NB4 (cell line): ENCODE measurements at regions not wholly inside any gene's neighbourhood (a gene's known extent, or its start where the extent isn't known, plus 50 kb on each side); places are given as distances from the start of the nearest gene placed in this dataset.

Source experiments
- DNase-seq: peaks from one replicate; pipeline ENCODE4 v3.0.0; 2010; ENCODE audit warnings: low read depth
- H3K4me3 ChIP-seq: one replicate; pipeline ENCODE4 v1.5.1; 2011; ENCODE audit warnings: mild to moderate bottlenecking, low read depth, low read length, moderate library complexity
- CTCF ChIP-seq: IDR thresholded peaks from one replicate; pipeline ENCODE4 v1.5.1; 2012; ENCODE audit warnings: low read depth, low read length
- MYC ChIP-seq: IDR thresholded peaks from 2 replicates; pipeline ENCODE4 v1.6.1; 2011; ENCODE audit warnings: low read depth, low read length
- POLR2A ChIP-seq: IDR thresholded peaks from 2 replicates; pipeline ENCODE4 v1.6.1; 2011; ENCODE audit warnings: mild to moderate bottlenecking; ENCODE audit not compliant: insufficient read length; ENCODE audit errors: extremely low read depth
- TF ChIP-seq, protein P1 (sequence below): IDR thresholded peaks from 2 replicates; pipeline ENCODE4 v1.6.1; 2011; ENCODE audit warnings: low read depth, low read length

DNA sequence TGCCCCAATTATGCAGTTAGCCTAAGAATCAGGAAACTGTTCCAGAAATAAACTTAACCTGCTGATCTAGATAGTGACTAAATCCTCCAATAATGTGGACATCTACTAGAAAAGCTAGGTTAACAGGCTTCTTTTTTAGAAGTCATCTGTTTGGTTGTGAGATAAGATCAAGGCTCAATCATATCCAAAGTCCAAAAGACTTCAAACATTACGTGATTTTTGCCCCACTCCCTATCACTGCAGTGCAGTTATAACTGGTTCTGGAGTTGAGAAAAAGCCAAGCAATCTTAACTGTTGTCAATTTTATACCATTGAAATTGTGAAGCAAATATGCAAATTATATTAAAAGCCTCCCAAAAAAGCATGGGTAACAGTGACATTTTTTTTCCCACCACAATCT, 781.4 kb downstream of the KLHL13 start:
- no peak for DNase-seq
- TF ChIP-seq, protein P1, sequence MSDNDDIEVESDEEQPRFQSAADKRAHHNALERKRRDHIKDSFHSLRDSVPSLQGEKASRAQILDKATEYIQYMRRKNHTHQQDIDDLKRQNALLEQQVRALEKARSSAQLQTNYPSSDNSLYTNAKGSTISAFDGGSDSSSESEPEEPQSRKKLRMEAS = no peak
- no peak for TF ChIP-seq MYC
- TF ChIP-seq POLR2A = no peak
- TF ChIP-seq CTCF = no peak

DNA sequence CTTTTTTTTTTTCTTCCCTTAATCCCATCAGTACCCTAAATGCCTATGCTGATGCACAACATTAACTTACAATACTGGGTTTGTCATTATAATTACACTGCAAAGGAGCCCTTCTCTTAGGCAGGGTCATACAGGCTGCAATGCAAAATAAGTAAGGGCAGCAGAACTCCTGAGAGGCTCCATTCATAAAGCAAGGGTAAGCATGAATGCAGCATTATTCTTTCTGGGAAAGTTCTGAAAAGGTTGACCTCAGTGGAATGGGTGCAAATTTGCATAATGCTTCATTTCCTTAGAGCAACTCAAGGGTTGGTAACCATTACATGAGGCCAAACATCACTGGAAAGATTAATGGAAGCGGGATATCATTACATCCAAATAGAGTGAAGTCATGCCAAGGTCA, 789.2 kb downstream of the KLHL13 start:
- no peak for DNase-seq
- TF ChIP-seq CTCF (no peak), POLR2A (no peak), MYC (no peak)
- TF ChIP-seq, protein P1 = no peak
- no peak overlapping the region for H3K4me3 ChIP-seq

More for the DNA sequence above, 781.4 kb downstream of the KLHL13 start:
- H3K4me3 ChIP-seq = no peak overlapping the region

DNA sequence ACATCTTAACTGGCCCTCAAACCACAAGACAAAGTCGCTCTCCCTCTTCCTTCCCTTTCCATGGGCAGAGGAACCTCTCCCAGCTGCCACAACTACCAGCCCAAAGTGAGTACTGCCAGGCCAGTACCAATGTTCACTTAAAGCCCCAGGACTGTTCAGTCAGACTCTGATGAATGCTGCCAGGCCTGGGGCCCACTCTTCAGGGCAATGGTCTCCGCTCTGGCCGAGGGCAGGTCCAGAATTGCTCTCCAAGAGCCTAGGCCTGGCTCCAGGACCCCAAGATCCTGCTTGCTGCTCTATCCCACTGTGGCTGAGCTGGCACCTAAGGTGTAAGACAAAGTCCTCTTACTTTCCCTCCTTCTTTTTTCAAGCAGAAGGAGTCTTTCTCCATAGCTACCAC, 790.9 kb downstream of the KLHL13 start:
- no peak for DNase-seq
- no peak for TF ChIP-seq POLR2A
- TF ChIP-seq, protein P1 = no peak
- TF ChIP-seq MYC = no peak
- no peak for TF ChIP-seq CTCF

DNA sequence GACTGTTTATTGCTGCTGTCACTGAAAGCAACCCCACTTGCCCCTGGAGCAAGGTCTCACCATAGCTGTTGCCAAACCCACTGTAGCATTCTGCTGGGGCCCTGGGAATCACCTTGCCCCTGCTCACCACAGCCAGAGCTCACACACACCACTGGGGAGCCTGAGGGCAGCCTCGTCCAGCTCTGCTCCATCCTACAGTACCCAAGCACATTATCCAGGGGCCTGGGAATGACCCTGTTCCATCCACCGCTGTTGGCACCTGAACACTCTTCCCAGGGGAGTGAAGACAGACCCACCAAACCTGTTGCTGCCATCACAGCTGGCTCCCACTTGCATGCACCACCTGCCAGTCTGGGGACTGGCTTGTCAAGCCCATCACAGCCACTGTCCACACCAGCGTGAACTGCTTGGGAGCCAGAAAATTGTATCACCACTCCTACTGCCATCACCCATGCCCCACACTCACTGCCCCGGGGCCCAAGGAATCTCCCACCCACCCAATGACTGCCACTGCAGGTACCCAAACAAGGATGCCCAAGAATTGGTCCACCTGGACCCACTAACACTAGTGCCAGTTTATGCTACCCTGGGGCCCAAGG, 811.3 kb downstream of the KLHL13 start:
- no peak for DNase-seq
- TF ChIP-seq CTCF = no peak
- TF ChIP-seq, protein P1 = no peak
- TF ChIP-seq POLR2A = no peak
- TF ChIP-seq MYC = no peak

More for the DNA sequence above, 790.9 kb downstream of the KLHL13 start:
- H3K4me3 ChIP-seq = no peak overlapping the region

DNA sequence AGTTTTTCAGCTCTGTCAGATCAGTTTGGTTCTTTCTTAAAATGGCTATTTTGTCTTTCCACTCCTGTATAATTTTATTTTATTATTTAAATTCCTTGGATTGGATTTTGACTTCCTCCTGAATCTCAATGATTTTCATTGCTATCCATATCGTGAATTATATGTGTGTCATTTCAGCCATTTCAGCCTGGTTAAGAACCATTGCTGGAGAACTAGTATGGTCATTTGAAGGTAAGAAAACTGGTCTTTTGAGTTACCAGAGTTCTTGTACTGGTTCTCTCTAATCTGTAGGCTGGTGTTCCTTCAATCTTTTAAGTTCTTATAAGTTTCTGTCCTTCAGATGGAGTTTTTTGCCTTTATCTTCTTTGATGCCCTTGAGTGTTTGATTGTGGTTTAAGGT, 815.5 kb downstream of the KLHL13 start:
- DNase-seq = no peak
- TF ChIP-seq MYC (no peak), CTCF (no peak), POLR2A (no peak)
- TF ChIP-seq, protein P1 = no peak
- H3K4me3 ChIP-seq = no peak overlapping the region

More for the DNA sequence above, 811.3 kb downstream of the KLHL13 start:
- no peak overlapping the region for H3K4me3 ChIP-seq
